A172 (cell line): ENCODE measurements at regions not wholly inside any gene's neighbourhood (a gene's known extent, or its start where the extent isn't known, plus 50 kb on each side); places are given as distances from the start of the nearest gene placed in this dataset.

Experiments used
- DNase-seq: peaks from one replicate; pipeline ENCODE4 v3.0.0-alpha.2; 2015; ENCODE audit warnings: low spot score

GRCh38 chr11:64501500-64502427, 54.0 kb upstream of the SLC22A11 start:
- no peak for DNase-seq

- no peak for DNase-seq
Measured at GRCh38 chr11:64502634-64503033, 53.1 kb upstream of the SLC22A11 start.

- no peak for DNase-seq
Measured at GRCh38 chr11:64503186-64503753, 52.5 kb upstream of the SLC22A11 start.

- DNase-seq = no peak
Measured at GRCh38 chr11:64504999-64505398, 50.7 kb upstream of the SLC22A11 start.
